ENCODE measurements at regions not wholly inside any gene's neighbourhood (a gene's known extent, or its start where the extent isn't known, plus 50 kb on each side); places are given as distances from the start of the nearest gene placed in this dataset.

DNA sequence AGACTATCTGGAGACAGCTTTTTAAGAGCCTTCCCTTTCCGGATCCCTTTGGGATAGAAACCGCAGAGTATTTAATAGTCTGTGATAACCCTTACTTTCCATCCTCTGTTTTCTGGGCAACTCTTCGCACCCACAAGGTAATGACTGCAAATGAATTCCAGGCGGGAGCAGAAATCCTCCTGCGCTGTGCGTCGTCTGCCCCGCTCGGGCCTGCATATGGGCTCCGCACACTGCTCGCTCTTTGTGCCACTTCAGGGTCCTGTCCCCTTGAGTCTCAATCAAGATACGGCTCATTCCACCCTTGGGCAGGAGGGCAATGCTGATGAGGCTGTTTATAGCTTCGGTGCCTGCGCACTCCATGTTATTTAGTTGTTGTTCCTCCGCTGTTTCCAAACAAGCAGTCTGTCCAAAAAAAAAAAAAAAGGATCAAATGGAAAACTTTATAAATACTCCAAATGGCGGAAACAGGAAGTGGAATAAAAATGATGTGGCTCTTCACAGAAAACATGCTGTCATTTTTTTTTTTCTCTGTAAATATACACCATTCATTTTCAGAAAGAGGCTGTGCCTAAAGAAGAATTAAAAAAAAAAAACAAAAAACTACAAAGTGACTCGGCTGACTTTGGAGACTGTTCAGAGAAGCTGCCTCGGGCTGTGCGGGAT lies 169.6 kb upstream of the GMDS start:
- DNase-seq, result no peak

DNA sequence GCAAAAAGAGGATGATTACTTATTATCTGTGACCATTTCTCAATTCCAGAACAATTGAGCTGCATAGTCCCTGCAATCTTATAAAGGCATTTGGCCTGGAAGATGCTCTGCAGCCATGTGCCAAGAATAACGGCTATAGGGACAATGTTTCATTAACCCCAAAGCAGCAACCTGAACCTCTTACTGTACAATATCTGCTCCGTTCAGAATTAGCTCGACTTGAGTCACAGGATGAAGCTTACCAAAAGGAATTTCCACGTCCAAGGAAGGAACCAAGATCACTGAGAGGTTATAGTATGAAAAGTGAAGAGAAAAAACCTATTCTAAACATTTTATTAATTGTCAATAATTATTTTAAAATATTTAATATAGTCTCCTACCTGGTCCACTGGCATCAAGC lies 167.3 kb upstream of the GMDS start:
- DNase-seq, result no peak

DNA sequence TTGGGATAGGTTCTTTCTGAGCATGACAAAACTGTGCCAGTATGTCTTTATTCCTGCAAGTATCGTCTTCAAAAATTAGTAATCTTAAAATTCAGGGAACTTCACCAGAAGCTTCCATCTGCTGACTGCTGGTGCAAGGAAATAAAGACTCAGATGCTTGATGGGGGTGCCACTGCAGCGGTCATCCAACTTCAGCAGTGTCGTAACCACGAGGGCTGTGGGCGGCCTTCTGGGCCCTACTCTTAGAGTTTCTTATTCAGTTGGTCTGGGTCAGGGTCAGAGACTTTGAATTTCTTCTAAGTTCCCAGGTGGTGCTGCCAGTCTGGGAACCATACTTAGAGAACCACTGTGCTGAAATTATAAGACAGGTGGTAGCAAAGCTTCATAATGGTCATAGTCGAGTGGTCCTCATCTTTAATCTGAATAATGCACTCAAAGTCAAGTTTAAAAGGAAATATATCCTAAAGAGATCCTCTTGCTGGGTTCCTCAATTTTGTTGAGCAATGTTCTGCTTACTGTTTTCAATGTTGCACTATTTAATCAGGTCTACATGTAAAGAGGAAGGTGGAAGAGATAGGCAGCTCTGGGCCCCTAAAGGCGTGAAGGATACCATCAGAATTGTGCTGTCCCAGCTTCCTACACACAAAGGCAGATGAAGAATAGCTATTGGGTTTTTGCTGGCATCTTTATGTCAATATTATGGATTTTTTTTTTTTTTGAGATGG lies 165.4 kb upstream of the GMDS start:
- no peak for DNase-seq

DNA sequence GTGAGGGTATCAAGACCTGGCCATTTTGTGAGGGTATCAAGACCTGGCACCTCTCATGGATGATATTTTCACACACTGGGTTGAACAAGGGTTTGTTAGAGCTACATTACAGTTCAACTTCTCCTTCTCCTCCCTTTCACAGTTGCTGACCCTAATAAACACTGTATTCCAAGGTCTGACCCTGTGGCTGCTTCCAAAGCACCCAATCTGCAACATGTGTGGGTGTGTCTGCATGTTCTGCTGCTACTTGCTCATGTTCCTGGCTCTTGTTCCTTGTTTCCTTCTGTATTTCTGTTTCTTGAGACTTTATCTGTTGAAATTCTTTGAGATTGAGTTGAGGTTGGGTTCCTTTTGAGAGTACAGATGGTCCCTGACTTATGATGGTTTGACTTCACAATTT lies 162.1 kb upstream of the GMDS start:
- no peak for DNase-seq

DNA sequence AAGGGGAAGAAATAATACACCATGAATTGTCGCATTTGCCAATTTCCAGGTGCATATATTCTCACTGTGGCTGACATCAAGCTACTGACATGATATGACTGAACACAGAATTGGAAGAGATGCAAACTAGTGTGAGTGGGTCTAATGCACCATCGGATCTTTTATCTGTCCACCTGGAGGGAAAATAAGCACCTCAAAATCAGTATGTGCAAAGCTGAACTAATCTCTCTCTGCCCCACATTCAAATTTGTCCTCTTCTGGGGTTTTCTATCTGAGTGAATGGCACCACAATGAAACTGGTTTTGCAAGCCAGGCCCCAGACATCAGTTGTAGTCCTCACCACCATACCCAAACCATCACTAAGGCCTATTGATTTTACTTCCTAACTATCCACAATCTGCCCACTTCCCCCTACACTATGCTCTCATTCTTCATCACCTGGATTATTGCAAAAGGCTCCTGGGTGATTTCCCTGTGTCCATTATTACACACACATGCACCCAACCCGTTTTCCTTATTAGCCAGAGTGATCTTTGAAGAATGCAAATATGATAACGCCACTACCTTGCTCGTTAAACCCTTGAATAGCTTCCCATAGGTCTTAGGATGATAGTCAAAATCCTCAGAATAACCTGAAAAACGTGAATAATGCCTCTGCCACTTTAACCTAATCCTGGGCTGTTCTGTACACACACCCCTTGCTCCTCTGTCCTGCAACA lies 159.0 kb upstream of the GMDS start:
- no peak for DNase-seq

DNA sequence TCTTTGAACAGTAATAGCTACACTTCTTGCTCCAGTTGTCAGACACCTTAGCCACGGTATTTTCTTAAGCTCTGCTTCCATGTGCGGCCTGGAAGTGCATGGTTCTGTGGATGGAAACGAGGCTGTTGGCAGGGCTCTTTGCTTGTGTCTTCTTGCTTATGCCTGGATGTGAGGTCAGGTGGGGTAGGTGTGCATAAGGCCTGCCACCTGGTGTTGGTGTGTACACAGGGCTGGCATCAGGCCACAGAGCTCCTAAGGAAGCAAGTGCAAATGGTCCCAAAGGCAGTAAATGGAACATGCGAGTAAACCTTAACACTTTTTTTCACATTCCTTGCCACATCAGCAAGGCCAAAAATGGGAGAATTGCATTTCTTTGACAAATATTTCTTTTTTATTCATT lies 158.1 kb upstream of the GMDS start:
- no peak for DNase-seq

DNA sequence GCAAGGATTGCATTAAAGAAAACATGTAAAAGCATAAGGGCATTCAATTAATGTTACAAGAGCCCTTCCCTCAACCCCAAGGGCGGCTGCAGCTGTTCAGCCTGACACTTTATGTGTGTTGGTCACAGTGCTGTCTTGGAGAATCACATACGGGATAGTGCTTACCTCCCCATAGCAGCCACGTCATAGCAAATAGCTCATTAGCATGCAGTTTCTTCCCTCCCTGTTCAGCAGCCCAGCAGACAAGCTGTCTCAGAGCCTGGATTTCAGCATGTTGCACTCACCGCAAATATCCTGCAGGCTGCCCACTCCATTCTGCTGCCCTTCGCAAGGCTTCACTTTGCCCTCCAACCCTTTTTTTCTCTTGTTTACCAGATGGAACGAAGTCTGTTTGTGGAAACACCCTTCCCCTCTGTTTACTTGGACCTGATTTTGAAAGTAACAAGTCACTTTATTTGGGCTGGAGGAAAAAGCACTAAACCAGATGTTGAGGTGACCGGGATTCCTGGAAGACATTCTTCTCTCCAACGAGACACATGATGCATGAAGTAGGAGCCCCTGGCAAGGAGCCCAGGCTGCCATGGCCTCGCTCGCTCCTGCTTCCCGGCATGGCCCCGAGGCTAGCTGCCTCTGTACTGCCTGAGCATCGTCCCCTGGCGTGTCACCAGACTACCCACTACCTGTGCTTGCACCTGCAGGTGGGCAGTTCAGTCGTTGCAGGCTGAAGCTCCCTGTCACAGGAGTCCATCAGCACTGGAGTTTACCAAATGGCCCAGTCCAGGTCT lies 151.6 kb upstream of the GMDS start:
- no peak for DNase-seq

DNA sequence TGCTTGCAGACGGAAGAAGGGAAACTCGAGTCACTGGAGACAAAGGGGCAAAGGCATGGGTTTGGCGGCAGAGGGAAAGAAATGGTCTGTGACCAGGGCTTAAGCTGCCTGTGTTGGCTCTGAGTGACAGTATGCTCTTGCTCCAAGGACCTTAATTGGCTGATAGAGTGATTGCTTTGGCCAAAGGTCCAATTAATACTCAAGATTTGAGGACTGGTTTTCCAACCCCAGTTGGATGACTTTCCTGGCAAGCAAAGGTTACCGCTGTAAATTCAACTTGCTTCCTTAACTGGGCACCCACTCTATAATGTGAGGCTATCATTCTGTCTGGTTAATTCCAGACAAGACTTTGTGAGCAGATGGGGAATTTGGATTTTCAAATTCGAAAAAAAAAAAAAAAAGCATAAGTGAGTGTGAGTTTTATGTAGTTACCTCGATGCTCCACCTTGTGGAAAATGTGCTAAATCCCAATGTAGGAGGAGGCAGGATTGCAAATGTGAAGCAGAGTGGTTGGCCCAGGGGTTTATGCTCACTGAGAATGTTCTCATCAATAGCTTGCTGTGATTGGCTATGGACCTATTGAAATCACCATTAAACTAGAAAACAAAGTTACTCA lies 150.7 kb upstream of the GMDS start:
- no peak for DNase-seq

DNA sequence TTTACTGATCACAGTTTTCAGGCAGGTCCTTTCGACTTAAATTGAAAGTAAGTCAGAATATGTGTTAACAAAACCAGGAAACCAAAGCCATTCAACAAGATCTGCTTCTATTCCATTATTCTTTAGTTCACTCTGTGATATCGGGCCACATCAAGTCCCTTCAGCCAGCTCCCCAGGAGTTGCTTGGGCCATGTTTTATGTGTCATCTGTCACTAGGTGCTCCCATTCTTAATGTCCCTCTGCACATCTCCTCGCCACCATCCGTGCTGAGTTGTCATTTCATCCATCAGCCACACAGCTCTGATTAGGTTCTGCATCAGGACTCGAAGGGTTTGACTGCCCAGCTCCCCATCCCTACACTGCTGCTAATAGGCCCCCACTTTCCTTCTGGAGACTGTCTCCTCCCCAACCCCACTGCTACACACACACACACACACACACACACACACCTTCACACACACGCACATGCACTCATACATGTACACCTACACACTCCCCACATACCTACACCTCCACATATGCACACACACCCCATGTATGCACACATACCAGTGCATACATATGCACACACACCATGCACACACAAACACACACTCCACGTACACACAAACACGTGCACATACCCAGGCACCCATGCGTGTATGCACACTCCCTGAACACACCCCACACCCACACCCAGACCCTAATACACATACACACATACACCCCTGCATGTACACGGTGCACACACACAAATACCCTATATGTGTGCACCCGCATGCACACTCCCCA lies 143.3 kb upstream of the GMDS start:
- no peak for DNase-seq

DNA sequence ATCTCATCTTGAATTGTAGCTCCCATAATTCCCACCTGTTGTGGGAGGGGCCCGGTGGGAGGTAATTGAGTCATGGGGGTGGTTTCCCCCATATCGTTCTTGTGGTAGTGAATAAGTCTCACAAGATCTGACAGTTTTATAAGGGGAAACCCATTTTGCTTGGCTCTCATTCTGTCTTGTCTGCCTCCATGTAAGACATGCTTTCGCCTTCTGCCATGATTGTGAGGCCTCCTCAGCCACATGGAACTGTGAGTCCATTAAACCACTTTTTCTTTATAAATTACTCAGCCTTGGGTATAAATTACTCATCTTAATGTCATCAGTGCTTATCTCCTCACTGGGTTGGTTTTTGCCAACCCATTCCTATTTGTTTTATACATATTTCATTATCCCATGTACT lies 142.0 kb upstream of the GMDS start:
- no peak for DNase-seq

DNA sequence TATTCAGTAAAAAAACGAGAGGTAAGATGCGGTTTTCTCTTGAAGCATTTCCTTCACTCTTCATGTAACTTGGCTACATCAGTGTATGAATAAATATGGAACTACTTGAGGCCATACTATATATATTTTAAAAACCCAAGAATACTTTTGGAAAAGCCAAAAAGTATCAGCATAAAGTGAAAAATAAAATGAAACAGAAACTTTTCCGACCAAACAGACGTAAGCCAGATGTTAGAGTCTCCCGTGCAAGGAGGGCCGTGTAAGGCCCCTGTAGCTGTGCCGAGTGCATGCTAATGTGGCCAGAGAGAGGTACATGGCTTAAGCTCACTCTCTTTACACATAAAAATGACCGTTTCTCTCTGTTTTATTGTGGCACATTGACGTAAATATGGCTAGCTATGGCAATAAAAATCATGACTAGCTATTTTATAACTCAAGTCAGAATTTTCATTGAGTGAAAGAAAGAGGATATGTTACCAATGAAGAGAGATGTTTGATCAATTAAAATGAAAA lies 140.1 kb upstream of the GMDS start:
- no peak for DNase-seq

DNA sequence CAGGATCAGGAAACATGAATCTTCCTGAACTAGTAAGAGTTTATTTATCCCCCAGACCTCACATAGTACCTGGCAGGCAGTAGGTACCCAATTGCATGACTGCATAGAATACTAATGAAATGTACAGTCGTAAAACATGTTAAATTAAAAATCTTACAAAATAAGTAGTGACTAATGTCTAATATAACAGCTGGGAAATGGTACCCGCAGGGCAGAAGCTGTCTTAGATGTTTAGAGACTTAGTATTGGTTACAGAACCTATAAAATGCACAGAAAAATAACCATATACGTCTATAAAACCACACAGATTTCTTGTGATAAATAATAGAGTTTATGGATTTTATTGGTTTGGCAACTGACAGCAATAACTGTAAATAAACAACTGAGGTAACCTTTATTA lies 139.1 kb upstream of the GMDS start:
- DNase-seq, result no peak

DNA sequence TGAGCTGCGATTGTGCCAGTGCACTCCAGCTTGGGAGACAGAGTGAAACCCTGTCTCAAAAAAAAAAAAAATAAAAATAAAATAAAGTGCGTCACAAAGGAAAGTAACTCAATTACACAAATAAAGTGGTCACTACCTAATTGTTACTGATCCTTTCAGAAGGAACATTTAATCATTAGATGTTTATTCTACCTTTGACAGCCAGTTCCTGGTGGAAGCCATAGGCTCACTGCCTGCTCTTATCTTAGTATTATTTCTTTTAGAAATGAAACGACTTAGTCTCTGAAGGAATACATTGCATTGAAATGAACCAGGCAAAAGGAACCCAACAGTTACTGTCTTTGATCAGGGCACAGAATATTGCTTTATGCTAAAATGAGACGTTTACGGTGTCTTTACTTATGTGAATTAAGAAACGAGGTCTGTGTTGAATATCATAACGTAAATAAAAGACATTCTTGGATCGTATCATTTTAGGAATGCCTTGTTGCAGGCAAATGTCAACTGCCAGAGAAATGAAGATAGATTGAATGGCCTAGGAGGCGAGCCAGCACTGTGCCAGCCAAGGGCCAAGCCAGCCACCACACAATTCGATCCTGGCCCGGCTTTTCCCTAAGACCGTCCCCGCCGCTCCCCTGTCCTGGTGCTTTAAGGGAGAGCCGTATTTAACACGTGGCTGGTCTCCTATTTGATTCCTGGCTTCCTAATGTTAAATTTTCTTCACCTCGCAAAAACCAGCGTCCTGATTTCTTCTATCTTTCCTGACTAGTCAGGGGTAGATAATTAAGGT lies 136.7 kb upstream of the GMDS start:
- no peak for DNase-seq

DNA sequence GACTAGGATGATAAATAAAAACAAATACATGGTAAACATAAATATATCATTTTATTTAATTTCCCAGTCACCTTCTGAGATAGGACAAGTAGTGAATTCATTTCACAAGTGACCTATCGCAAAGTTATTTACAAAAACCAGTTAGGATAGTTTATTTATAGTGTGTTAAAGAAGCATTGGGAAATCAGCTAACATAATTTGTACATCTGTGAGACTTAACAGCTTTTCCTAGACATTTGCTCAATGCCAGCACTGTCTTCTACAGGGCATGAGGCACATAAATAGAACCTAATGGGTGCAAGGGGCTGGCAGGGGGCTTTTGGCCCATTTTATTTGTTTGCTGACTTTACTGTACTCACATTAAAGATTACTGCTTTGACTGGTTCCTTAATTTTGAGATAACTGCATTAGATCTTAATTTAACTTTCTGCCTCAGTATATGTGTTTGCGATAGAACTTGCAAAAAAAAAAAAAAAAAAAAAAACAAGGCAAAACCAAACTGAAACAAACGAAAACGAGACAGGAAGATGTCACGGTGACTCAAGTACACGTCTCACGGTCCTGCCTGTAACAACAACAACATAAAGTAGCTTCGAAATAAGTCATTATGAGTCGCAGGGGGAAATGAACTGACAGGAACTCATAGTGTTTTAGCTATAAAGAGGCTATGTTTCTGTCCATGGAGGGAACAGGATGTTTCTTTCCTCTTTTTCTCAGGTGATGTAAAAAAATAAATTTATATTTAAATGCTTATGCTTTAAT lies 133.7 kb upstream of the GMDS start:
- no peak for DNase-seq

DNA sequence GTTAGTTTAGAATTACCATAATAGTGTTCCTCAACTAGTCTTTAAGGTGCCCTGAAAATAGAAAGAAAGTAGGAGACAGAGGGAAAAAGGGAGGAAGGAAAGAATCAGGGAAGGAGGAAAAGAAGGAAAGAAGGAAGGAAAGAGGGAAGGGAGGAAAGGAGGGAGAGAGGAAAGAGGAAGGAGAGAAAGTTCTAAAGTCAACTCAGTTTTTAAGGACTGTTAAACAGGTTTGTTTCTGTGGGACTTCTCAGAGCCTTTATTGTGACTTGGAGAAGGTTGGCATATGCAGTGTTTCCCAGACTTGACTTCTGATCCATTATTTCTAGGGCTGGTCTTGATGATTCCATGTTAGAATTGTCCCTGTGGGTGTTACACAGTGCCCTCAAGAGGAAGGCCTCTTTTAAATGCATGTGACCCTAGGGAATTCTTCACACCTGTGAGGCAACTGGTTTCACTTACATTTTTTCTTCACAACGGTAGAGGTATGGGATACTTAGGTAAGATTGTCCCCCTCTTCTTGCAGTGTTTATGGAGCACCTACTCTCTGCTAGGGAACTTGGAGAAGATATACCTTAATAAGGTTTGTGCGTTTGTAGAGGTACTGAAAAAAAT lies 132.7 kb upstream of the GMDS start:
- no peak for DNase-seq

DNA sequence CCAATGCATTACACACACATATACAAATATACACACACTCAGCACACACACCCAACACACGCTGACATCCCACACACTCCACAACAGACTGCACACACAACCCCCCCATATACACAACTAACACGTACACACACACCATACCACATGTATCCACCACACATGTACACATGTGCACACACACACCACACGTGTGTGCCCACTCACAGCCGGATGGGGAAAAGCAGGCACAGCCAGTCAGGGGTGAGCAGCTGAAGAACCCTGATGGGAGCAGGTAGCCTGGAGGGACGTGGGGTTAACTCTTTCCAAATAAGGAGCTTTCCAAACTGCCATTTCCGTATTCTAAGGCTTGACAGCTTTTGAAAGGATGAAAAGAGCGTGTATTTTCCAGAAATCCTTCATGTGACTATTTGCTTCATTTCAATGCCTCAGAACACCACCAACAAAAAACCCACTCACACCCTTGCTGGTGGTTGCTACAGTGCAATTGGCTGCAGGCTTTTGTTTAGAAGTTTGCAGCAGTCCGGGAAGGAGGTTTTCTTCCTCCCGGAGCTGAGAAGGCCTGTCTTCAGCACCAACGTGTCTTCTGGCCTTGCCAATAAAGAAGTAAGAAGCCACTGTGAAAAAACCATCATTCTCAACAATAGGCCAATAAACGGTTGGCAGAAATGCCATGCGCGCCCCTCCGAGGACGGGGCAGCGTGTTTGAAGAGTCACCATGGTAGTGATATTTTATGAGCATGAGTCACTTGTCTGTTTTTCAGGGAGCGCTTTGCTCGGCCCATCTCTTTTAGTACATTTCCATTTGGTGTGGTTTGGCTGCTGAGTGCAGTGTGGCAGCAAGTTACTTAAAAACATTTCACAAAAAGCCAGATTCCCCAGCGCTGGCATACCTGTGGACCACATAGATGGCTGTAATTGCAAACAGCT lies 131.3 kb upstream of the GMDS start:
- no peak for DNase-seq

DNA sequence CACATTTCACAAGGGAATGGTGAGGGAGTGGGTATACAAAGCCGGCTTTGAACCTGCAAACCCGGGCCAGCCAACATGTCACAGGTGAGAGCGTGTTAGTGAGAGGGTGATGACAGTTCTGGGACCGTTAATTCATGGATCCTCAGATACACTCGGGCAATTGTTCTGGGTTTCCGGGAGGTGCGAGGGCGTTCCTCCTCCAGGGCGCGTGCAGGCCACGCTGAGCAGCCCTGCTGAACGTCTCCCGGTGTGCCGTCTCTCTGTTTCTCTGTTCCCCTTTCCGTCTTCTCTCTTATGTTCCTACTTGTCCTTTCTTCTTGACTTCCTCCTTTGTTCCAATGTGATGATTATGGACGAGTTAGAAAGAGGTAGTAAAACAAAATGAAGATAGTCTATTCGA lies 130.0 kb upstream of the GMDS start:
- DNase-seq, result no peak

DNA sequence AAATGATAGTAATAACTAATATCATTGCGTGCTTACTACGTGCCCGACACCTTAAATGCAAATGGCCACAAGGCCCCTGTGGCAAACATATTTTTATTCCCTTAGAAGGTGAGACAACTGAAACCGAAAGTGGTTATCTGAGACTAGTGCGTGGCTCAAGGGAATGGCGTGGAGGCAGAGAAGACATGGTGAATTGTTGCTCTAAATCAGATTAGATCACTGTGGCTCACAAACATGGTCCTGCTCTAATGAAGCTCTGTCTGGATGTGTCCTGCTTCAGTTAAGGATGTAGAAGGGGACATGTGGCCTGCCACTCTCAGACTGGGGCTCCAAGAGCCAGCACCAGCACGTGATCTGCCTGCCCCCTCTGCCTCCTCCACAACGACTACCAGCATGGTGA lies 124.2 kb upstream of the GMDS start:
- DNase-seq, result no peak

DNA sequence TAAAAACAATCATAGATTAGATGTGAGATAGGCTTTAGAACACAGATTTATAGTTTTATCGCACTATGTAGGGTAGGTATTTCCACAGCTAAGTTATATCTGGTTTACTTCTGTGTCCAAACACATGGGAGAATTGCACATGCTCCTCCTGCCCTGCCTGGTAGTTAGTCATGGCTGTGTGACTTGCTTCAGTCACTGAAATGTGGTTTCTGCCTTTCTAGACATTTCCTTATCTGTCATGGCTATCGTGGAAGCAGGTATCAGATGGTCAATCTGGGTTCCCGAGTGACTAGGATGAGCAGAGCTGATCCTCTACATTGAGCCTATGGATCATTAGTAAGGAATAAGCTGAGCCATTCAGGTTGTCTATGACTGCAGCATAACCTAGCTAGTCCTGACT lies 117.8 kb upstream of the GMDS start:
- no peak for DNase-seq

Data from activated CD4-positive, alpha-beta T cell treated with anti-CD3 and anti-CD28 coated beads, Interleukin-2, amount 50 U/mL, for 1 hour (primary cell).